ENCODE measurements at regions not wholly inside any gene's neighbourhood (a gene's known extent, or its start where the extent isn't known, plus 50 kb on each side); places are given as distances from the start of the nearest gene placed in this dataset.
A peak's percentile ranks its signal among the peaks of the same experiment; 100 is the strongest.
"Not testable (repeated sequence)": the region's sequence is repeated elsewhere in the genome, so short reads cannot be mapped to it uniquely, and the experiment has no call there.

DNA sequence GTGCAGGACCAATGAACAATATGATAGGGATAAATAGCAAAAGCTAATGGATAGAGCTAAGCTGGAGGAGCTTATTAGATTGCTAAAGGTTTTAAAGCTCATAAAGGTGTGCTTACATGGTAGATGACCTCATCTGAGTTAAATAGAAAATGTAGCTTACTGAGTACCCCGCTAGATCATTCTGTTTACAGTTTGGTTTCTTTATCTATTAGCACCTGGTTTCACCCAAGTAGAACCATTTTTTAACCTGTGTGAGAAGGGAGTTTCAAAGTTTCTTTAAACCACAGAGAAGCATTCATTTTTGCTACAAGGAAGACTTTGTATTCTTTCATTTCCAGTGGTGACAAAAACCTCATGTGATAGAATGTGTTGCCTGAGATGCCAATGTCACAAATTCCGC, 1778.0 kb downstream of the LRRC4C start:
- DNase-seq (ENCODE audit: low spot score) (no peak), ATAC-seq (no peak)

DNA sequence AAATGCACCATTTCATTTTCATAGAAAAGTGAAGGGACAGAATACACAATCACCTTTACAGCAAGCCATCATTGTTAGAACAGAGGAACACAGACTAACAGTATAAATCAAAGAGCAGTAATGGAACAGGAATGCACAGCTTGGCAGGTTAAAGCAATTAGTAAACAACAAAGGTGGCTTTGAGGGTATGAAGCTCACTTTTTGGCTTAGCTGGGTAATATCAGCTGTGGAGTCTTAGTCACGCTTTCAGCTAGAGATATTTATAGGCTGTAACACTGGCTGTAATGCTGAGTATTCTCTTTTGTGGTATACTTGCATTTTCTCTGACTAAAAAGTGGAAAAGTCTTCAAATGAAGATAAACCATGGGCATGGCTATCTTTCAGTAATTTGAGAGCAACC, 1780.5 kb downstream of the LRRC4C start:
- DNase-seq (ENCODE audit: low spot score) = no peak
- ATAC-seq = no peak

GRCh38 chr11:39675171-39675570, 1784.3 kb downstream of the LRRC4C start:
- no peak for DNase-seq (ENCODE audit: low spot score)
- no peak for ATAC-seq

GRCh38 chr11:39674761-39675160, 1784.7 kb downstream of the LRRC4C start:
- ATAC-seq (no peak), DNase-seq (ENCODE audit: low spot score) (no peak)

DNA sequence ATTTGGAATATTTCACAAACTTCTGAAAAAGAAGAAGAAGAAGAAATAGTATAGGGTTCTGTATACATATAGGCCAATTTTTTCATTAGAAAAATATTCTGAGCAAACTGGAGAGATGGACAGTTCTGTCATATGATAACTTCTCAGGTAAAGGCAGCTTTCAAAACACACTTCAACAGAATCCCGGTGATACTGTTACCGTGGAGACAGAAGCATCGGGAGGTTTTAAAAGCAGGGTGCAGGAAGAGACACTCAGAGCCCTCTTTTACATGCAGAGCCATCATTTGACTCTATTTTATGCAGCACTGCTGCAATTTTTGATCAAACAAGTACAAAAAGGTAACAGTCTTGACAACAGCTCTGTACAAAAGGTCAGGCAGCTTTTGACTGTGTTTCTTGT, 1785.4 kb downstream of the LRRC4C start:
- ATAC-seq = no peak
- no peak for DNase-seq (ENCODE audit: low spot score)

GRCh38 chr11:39668640-39669039, 1790.8 kb downstream of the LRRC4C start:
- ATAC-seq (no peak), DNase-seq (ENCODE audit: low spot score) (no peak)

DNA sequence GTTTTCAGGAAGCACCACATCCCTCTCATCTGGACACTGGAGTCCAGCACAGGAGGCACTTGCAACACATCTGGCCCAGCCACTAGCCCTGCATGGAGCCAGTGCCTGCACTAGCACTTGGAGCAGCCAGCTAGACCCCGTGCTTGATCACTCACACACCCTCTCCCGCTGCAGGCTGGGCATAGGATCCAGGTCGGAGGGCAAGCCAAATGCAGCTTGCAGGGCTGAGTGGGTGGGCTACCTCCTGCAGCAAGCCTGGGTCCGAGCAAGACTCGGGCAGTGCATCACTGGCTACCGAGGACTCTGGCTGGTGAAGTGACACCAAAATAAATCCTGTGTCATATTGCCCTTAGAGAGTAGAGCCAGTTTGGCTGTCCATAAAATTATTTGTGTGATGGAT, 1795.4 kb downstream of the LRRC4C start:
- DNase-seq (ENCODE audit: low spot score) (no peak), ATAC-seq (no peak)

GRCh38 chr11:39661890-39662289, 1797.6 kb downstream of the LRRC4C start:
- ATAC-seq (no peak), DNase-seq (ENCODE audit: low spot score) (no peak)

GRCh38 chr11:39651857-39652461, 1807.5 kb downstream of the LRRC4C start:
- ATAC-seq (no peak), DNase-seq (ENCODE audit: low spot score) (no peak)

DNA sequence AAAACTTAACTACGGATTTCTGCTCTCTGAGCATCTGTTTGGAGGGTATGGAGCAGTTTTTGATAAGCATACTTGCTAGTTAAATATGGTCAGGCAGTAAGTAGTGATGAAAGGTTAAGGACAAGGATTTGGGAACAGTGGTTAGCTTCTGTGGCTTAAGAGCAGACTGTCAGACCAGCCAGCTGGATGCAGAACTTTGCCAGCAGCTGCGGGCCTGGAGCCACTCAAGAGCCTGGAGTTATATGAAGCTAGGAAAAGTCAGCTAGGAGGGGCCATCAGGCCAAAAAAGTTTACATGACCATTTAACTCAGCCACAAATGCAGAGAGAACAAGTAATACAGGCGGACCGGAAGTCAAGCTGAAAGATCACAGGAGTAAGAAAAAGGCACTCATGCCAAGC, 1817.7 kb downstream of the LRRC4C start:
- DNase-seq (ENCODE audit: low spot score) = no peak
- ATAC-seq = no peak

- ATAC-seq (no peak), DNase-seq (ENCODE audit: low spot score) (no peak)
Measured at GRCh38 chr11:39630365-39630764, 1829.1 kb downstream of the LRRC4C start.

GRCh38 chr11:39628311-39628710, 1831.1 kb downstream of the LRRC4C start:
- DNase-seq (ENCODE audit: low spot score) (no peak), ATAC-seq (no peak)

DNA sequence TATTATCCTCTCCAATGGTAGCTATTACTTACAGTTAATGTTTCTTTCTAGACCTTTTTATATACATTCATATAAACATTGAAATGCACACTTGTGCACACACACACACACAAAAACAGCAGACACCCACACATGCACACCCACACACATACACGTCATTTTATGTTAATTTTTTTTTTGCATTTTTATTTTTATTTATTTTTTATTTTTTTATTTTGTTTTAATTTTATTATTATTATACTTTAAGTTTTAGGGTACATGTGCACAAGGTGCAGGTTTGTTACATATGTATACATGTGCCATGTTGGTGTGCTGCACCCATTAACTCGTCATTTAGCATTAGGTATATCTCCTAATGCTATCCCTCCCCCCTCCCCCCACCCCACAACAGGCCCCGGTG, 1839.1 kb downstream of the LRRC4C start:
- not testable (repeated sequence) for DNase-seq (ENCODE audit: low spot score); ATAC-seq

- ATAC-seq = no peak
- DNase-seq (ENCODE audit: low spot score) = no peak
Measured at GRCh38 chr11:39617971-39618370, 1841.5 kb downstream of the LRRC4C start.

DNA sequence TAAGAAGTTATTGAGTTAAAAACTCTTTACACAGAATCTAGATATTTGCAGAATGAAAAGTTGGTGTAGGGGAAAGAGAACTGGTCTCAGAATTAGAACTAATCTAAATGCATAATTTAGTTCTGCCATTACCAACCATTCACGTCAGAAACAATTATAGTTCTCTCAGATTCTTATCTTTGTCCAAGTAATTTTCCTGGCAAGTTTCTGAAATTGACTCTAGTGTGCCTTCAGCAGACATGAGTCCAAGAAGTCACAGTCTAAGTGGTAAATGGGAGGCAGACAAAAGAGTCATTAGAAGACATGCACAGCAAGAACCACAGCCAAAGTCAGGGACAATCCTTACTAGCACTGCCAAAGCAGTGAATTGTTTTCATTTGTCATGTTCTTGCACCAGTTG, 1870.1 kb downstream of the LRRC4C start:
- ATAC-seq (no peak), DNase-seq (ENCODE audit: low spot score) (no peak)

DNA sequence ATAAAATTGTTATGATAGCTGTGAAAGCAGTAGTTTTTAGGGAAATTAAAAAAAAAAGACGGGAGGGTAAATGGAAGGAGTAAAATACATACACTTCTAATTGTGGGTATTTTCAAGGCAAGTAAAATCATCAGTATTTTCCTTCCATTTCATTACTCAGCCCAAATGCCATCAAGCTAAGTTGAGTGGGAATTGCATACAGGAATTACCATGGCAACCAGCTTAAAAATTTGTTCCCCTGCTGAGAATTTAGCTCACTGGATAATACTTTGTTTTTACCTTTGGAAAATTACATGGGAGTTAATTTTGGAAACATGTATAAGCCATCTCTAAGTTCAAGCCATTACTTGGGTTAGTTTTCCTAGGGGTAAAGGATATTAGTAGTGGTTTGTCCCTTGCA, 1873.4 kb downstream of the LRRC4C start:
- ATAC-seq (no peak), DNase-seq (ENCODE audit: low spot score) (no peak)

- DNase-seq (ENCODE audit: low spot score) (no peak), ATAC-seq (no peak)
Measured at GRCh38 chr11:39571081-39571480, 1888.4 kb downstream of the LRRC4C start.

DNA sequence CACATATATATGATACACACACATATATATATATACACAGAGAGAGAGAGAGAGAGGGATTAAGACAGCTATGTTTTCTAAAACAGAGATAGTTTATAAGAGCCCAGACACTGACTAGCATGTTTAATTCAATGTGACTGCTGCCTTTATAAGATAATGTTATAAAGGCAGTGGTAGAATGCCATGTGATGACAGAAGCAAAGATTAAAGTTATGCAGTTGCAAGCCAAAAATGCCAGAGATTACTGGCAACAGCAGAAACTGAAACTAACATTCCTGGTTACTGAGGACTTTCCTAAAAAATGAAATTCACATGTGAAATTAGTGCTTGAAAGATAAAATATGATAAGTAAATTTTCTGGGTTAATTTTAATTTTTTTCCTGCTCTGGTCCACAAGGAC, 1888.9 kb downstream of the LRRC4C start:
- DNase-seq (ENCODE audit: low spot score) (no peak), ATAC-seq (no peak)

DNA sequence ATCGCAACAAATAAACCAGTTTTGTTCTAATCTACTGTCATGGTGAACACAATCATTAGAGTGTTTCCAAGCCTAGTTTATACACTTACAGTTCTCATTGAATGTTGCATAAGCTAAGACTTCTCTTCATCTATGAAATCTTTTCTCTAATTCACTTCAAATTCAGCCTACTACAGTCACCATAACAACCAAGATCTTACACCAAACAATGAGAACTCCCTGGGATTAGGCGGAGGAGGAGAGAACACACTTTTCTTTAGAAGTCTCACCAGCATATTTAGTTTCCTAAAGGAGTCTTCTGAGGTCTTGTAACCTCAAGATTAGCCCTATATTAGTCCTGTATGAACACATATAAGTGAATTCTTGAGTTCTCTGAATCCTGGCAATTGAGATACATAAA, 1889.7 kb downstream of the LRRC4C start:
- no peak for DNase-seq (ENCODE audit: low spot score)
- ATAC-seq = no peak

- ATAC-seq (peak; percentile 10), DNase-seq (ENCODE audit: low spot score) (no peak)
Measured at GRCh38 chr11:39542460-39542859, 1917.0 kb downstream of the LRRC4C start.

- ATAC-seq = peak; percentile 74
Measured at GRCh38 chr11:39541945-39542351, 1917.5 kb downstream of the LRRC4C start.

DNA sequence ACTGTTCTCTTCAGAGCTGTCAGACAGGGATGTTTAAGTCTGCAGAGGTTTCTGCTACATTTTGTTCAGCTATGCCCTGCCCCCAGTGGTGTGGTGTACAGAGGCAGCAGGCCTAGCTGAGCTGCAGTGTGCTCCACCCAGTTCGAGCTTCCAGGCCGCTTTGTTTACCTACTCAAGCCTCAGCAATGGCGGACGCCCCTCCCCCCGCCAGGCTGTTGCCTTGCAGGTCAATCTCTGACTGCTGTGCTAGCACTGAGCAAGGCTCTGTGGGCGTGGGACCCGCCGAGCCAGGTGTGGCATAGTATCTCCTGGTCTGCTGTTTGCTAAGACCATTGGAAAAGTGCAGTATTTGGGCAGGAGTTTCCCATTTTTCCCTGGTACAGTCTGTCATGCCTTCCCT, 1923.1 kb downstream of the LRRC4C start:
- peak; percentile 38 for ATAC-seq
- peak; percentile 43 for DNase-seq (ENCODE audit: low spot score)

More at GRCh38 chr11:39541945-39542351, 1917.5 kb downstream of the LRRC4C start:
- no peak for DNase-seq (ENCODE audit: low spot score)
